CD4-positive, alpha-beta T cell treated with Interleukin-17A for 4 hours (primary cell): ENCODE measurements at regions not wholly inside any gene's neighbourhood (a gene's known extent, or its start where the extent isn't known, plus 50 kb on each side); places are given as distances from the start of the nearest gene placed in this dataset.

Experiments used
- DNase-seq: peaks from one replicate; pipeline ENCODE4 v3.0.0-alpha.2; 2020; ENCODE audit warnings: mixed read lengths

- DNase-seq: no peak
Measured at GRCh38 chr5:54927097-54927746, 58.2 kb downstream of the ESM1 start.

- DNase-seq: no peak
Measured at GRCh38 chr5:54924487-54924886, 60.9 kb downstream of the ESM1 start.

DNA sequence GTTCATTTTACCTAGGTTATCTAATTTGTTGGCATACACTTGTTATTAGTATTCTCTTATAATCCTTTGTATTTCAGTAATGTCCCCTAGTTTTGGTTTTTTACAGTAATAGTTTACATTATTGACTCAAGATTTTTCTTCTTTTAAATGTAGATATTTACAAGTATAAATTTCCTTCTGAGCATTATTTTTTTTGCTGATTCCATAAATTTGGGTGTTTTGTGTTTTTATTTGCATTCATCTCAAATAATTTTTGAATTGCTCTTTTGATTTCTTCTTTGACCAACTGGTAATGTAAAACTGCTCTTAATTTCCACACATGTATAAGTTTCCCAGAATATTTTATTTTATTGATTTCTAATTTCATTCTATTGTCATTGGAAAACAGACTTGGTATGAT is 68.1 kb downstream of the ESM1 start:
- DNase-seq: no peak

GRCh38 chr5:54915466-54916027 is 69.8 kb downstream of the ESM1 start:
- DNase-seq: no peak

- DNase-seq: no peak
Measured at GRCh38 chr5:54912021-54912420, 73.4 kb downstream of the ESM1 start.

DNA sequence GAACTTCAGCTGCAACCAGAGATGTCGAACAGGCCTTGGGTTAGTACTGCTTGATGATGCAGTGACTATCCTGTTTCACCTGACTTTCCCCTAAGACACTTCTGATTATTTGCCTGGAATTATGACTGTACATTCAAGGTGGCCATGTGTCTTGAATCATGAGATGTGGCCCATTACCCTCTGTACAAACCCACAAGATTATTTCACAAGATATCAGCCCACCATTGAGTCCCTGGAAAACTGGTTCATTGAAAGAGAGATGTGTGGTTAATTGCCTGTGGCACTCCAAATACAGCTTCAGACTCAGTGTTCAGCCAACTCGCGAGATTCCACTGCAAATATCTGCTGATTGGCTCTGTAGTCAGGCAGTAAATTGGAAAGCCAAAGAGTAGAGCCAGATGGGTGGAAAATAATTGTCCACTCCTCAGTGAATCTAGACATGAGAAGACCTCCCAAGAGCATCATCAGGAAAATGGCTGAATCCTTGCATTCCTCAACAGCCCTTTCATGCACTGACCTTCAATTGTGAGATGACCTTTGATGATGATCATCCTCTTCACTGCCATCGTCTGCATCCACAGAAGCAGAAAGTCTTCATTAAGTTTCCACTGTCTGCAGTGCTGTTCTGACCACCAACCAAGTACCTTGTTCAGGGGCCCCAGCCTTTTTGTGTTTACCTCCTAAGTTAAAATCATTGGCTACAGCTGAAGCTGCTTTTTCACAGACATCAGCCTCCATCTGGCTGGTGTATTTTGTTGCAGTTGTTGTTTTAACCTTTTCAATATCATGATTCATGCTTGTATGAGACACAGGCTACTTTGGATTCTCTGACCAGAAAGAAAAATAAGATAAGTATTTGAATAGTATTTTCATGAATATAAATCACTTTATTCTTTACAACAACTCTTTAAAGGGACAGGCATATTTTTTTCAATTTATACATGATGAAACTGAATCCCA is 75.2 kb downstream of the ESM1 start:
- DNase-seq: no peak

GRCh38 chr5:54908774-54909525 is 76.4 kb downstream of the ESM1 start:
- no peak for DNase-seq

DNA sequence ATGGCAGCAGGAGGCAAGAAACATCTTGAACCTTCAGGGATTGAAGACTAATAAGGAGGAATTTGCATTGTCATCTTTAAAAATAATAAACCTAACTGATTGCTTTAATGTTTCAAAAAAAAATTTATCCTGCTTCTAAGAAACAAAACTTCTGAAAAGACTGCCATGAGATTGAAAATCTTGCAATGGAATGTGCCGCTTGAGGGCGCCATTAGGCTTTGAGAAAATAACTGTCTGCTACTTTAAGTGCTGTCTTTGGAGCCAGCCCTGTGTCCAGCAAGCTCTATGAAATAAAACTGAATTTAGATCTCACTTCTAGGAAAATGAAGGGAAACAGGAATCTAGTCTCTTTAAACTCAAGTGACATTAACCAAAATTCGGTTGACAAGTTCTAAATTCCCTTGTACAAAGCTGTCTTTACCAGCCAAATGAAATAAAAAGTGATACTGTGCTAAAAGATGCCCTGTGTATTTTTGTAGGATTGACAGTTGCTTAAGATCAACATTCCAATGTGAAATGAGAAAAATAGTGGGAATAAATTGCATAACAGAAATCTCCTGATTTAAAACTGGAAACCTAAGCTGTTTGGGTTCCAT is 79.4 kb downstream of the ESM1 start:
- DNase-seq: peak; percentile 77

GRCh38 chr5:54905246-54905795 is 80.1 kb downstream of the ESM1 start:
- no peak for DNase-seq

DNA sequence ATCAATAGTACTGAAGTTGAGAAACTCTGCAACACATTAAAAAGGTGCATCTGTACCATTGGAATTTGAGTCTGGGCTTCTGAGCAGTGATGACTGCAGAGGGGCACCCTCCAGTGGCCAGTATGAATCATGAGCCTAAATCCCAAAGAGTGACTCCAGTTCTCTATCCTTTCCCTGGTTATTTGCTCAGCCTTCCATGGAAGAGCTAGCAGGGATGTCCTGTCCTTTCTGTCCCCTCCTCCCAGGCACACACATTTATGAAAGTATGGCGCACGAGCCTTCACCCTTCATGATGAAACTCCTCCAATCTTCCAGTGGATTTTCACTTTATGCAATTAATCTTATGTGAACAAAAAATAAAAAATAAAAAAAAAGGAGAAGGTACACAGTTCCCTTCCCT is 81.0 kb downstream of the ESM1 start:
- no peak for DNase-seq

DNA sequence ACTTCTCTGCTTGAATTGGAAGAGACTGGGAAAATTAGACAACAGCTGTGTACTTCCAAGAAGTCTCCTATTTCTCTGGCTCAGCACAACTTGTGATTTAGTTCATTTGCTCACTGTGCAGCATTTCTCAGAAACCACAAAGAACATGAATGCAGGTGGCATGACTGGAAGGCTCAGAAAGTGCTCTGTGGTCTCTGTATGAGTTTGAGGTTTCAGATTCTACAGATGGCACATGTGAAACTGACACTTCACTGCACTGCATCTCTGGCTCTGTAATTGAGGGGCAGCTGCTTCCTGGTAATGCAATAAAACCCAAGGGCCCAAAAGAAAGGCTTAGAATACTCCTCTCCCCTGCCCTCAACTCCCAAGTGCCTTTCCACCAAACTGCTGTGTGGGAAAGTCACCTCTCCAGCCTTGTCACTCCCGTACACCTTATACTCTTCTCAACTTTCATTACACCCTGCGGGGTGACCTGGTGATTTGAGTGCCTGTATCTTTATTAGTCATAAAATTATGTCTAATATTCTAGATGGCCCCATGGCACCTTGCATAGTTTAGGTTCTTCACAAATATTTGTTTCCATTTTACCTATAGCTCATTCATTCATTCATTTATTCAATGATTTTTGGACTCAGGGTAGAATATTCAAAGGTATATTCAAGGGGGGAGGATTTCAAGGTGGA is 82.5 kb downstream of the ESM1 start:
- DNase-seq: no peak

- no peak for DNase-seq
Measured at GRCh38 chr5:54900984-54901725, 84.2 kb downstream of the ESM1 start.

- DNase-seq: no peak
Measured at GRCh38 chr5:54897001-54897400, 88.4 kb downstream of the ESM1 start.

DNA sequence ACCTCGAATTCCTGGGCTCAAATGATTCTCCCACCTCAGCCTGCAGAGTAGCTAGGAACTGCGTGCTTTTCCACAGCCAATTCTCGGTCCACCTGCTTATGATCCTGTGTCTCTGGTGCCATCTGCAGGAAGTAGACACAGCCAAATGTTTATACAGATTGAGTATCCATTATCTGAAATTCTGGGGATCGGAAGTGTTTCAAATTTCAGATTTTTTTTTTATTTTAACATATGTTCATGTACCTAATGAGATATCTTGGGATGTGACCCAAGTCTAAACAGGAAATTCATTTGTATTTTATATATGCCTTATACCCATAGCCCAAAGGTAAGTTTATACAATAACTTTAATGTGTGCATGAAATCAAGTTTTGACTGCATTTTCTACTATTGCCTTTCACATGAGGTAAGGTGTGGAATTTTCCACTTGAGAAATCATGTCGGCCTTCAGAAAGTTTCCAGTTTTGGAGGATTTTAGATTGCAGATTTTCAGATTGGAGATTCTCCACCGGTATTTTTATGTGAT is 89.5 kb downstream of the ESM1 start:
- DNase-seq: no peak

DNA sequence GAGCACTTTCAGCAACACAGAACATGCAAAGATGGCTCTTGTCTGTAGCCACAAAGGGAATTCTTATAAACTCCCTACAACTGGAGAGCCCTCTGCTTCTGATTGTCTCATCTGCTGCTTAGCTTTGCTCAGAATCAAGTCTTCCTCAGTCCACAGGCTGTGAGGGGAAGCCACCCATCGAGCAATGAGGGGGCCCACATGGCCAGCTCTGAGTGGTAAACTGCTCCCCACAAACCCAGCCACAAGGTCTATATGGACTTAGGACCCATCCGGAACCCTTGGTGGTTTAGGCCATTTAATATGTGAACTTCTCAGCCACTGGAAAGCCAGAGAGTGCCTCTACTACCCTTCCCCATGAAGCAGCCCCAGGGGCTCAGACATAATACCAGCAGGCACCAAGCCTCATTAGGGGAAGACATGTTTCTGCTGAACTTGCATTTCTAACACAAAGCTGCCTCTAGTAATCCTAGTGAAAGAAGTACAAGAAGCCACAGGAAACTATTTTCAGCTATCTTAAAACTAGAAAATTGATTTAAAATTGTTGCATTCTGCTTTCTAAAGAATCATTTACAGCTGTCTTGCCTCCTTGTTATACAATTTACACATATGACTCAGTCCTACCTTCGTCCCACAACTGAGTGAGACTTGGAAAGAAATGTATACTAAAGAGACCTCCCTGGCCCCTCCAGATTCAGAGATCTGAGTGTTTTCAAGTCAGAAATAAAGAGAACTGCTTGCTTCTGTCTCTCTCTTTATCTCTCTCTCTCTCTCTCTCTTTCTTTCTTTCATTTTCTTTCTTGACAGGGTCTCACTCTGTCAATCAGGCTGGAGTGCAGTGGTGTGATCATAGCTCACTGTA is 90.2 kb downstream of the ESM1 start:
- no peak for DNase-seq

GRCh38 chr5:54889826-54890225 is 95.6 kb downstream of the ESM1 start:
- DNase-seq: no peak

GRCh38 chr5:54887663-54888062 is 97.7 kb downstream of the ESM1 start:
- DNase-seq: no peak

GRCh38 chr5:54886866-54887265 is 98.5 kb downstream of the ESM1 start:
- no peak for DNase-seq

DNA sequence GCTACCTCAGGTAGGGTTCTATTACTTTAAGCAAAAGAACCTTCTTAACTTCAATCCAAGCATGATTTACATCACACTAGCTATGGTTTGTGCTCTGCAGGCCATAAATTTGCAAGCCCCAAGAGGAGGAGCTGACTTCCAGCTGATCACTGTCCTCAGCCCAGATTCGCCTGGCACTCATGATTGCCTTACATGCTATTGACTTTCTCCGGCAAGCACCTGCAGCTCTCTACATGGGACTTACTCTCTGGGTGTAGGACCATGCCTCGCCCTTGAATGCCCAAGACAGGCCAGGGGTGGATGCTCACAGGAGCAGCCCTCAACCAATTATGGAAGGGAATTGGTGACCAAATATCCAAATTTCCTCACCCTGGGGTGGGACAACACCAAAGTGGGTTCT is 99.8 kb downstream of the ESM1 start:
- no peak for DNase-seq

GRCh38 chr5:54884195-54884536 is 101.2 kb downstream of the ESM1 start:
- no peak for DNase-seq
